GM18508 (cell line): ENCODE measurements at regions not wholly inside any gene's neighbourhood (a gene's known extent, or its start where the extent isn't known, plus 50 kb on each side); places are given as distances from the start of the nearest gene placed in this dataset.
"Not testable (repeated sequence)": the region's sequence is repeated elsewhere in the genome, so short reads cannot be mapped to it uniquely, and the experiment has no call there.

Experiments
- ATAC-seq: cut with Tn5 transposase; IDR thresholded peaks from one replicate; pipeline ENCODE4 v1.9.1; 2021; ENCODE audit warnings: moderate number of reproducible peaks; ENCODE audit not compliant: insufficient read depth, unreplicated experiment

DNA sequence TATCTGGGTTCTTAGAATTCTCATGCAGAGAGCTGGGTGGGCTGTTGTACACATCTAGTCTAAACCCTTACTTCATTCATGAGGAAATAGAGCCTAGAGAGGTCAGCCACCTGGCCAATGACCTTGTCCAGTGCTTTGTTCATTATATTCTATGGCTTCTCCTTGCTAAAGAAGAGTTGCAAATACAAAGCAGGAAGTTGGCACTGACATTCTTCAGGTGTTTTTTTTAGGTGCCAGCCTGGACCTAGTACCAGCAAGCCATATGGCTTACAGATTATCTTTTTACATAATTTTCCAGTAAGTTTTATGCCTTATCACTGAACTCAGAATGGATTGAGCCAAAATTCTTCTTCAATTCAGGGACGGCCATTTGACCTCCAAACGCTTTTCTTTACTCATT is 54.7 kb upstream of the PGM2 start:
- no peak for ATAC-seq

DNA sequence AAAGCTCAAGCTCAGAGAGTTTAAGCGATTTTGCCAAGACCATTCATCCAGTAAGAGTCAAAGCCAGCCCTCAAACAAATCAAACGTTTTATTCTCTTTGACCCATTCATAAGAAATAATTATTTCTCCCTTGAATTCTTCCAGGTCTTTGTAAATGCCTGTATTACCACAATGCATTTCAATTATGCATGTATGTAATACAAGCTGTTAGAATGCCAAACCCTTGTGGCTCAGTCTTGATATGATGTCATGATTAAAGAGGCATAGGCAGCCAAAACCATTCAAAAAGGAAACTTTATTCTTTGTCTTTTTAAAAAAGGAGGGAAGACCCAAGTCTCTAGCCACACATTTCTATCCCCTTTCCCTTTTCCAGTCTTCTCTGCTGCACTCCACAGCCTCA is 56.5 kb upstream of the PGM2 start:
- ATAC-seq: no peak

- no peak for ATAC-seq
Measured at GRCh38 chr4:37769391-37769989, 57.0 kb upstream of the PGM2 start.

DNA sequence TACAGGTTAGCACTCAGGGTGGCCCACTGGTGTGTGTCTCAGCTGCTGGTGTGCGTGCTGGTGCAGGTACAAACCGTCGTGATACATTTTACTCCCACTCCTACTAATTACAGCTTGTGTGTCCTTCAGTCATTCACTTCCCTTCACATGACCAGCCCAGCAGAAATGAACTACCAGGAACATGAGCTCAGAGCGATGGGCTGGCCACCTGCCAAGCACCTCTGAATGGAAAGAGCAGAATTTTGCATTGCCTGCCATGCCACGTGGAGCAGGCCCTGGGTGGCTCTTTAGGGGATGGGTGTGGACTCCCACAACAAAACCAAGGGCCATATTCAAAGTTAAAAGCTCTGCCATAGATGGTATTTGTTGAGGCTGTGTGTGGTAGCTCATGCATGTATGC is 58.9 kb upstream of the PGM2 start:
- no peak for ATAC-seq

- ATAC-seq: no peak
Measured at GRCh38 chr4:37767019-37767418, 59.5 kb upstream of the PGM2 start.

DNA sequence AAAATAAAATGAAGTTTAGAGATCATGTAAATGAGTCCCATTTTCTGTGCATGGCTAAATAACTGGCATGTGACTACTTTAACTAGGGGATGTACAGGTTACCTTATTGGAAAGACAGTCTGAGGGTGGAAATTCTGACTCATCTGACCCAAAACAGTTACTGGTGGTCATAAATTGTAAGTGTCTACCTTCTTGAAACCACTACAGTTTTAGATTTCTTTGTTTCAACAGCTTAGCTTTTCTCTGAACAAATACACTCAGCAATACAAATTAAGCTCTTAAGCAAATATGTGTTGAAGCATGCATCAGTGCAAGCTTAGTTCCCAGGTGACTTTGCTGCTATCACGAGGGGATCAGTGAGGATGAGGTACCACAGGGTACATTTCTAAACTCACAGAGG is 60.7 kb upstream of the PGM2 start:
- ATAC-seq: peak; percentile 45

- no peak for ATAC-seq
Measured at GRCh38 chr4:37763831-37764230, 62.7 kb upstream of the PGM2 start.

DNA sequence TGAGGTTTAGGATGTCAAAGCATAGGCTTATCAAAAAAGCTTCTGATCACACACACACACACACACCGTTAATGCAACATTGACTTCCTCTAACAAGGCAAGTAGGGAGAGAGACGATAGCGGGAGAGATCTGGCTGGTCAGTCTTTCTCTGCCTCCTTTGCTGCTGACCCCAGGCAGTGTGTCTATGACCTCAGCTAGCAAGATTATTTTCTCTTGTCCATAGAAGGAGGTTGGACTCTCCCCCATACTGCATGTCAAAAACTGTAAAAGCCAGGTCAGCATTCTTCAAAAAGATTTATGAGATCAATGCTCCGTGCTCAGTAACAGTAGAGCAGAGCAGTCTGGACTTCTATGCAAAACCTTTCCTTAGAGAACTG is 63.5 kb upstream of the PGM2 start:
- no peak for ATAC-seq

GRCh38 chr4:37762294-37762990 is 64.0 kb upstream of the PGM2 start:
- ATAC-seq: no peak

DNA sequence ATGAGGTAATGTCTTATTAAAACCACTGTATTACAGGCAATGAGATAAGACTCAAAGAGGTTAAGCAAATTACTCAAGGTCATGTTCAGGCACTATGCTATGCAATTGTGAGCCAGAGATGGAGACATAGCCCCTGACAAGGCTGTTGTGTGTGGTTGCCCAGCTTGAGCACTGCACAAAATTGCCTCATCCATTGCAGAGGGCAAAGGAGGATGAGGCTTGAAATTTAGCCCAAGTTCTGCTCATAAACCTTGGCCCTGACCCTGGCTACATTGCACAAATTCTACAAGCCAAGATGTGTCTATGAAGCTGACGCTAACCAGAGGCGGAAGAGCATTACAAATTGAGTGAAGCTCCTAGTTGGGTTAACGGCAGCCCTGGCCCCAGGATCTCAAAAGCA is 65.6 kb upstream of the PGM2 start:
- ATAC-seq: no peak

DNA sequence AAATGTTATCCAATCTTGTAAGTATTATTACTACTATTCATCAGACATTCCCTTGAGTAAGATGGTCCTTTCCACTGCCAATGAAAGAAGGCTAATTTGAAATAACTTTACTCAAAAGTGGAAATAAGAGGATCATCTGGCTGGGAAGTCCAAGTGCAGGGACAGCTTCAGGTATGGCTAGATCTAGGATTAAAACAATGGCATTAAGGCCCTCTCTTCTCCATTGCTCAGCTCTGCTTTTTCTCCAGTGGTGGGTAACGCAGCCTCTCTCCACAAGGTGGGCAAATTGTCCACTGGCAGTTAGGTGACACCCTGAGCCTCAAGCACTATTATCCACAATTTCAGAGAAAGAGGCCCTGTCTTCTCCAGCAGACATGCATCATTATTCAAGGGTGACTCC is 66.7 kb upstream of the PGM2 start:
- ATAC-seq: no peak

DNA sequence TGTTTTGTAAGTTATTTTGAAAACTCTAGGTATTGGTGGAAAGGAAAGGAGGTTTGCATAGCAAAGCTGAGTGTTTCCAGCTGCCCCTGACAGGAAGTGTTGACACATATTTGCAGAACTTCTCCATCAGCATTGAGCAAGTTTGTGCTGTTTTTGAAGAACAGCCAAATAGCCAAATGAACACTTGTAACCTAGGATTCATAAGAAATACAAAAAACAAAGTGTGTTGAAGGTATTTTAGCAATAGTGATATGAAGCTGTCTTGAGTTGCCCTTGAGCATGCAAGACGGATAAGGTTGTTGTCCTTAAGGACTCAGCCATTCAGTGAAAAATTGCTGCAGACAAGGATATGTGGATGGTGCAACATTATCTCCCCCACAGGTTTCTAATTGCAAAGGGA is 68.3 kb upstream of the PGM2 start:
- no peak for ATAC-seq

DNA sequence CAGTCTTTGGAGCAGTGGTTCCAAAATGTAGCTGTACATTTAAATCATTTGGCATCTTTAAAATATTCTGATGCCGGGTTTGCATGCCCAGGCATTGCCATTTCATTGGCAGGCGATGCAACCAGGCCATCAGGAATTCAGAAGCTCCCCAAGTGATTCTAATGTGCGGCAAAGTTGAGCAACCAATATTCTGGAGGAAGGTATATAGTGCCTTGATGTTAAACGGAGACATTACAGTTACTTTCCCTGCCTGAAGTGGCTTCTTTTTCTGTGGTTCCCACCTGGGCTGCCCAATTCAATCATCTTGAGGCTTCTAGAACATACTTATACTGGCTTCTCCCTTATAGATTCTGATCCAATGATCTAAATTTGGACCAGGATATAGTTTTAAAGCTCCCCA is 68.7 kb upstream of the PGM2 start:
- no peak for ATAC-seq

- ATAC-seq: no peak
Measured at GRCh38 chr4:37757121-37757520, 69.4 kb upstream of the PGM2 start.

GRCh38 chr4:37754410-37755185 is 68.4 kb upstream of the RELL1 start:
- no peak for ATAC-seq

DNA sequence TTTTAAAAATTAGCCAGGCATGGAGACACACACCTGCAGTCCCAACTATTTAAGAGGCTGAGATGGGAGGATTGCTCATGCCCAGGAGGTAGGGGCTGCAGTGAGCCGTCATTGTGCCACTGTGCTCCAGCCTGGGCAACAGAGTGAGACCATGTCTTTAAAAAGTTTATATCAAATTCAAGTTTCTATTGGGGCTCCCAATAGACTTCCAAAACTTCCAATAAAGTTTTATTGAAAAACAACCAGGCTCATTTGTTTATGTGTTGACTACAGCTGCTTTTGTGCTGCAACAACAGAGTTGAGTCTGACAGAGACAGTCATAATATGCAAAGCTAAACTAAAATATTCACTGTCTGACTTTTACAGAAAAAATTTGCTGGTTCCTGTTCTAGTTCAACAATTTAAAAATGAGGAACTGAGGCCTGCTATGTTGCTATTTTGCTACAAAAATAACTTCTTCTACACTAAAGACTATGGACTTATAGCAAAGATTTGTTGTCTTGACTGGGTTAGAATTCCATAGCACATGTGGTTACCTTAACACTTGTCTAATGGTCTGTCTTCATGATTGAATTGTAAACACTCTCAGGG is 63.3 kb upstream of the RELL1 start:
- ATAC-seq: no peak

DNA sequence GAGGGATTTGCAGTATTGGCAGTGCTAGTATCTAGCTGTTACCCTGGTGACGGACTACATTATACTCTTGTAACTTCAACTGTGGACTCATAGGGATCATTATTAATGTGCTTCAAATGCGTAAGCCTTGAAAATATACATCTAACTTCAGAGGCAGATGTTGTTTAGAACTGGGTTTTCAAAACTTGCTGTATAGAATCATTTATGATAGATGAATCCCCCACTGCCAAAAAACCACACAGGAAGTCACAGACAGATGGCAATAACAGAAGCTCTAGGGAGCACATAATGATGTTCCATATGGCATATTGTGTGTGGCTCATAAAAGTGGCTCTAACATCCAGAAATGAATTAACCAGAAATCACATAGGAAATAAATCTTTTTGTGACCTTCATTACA is 62.3 kb upstream of the RELL1 start:
- no peak for ATAC-seq

- ATAC-seq: no peak
Measured at GRCh38 chr4:37747772-37748330, 61.7 kb upstream of the RELL1 start.

- not testable (repeated sequence) for ATAC-seq
Measured at GRCh38 chr4:37746852-37747251, 60.7 kb upstream of the RELL1 start.

- no peak for ATAC-seq
Measured at GRCh38 chr4:37745946-37746345, 59.8 kb upstream of the RELL1 start.

- ATAC-seq: no peak
Measured at GRCh38 chr4:37742149-37742548, 56.0 kb upstream of the RELL1 start.
